ENCODE measurements at regions not wholly inside any gene's neighbourhood (a gene's known extent, or its start where the extent isn't known, plus 50 kb on each side); places are given as distances from the start of the nearest gene placed in this dataset.

- no peaks in the 10 kb centered on the region for H3K4me1 ChIP-seq (replicated peaks; ENCODE audit: insufficient read depth)
- BruUV-seq (replicated peaks), result no TSS peak
- no peaks in the 10 kb centered on the region for H3K9me3 ChIP-seq (ENCODE audit: insufficient read depth, low read depth)
- TF ChIP-seq CTCF (conservative IDR thresholded peaks at IDR 0.05) (no peak), EZH2 (IDR thresholded peaks at IDR 0.05; ENCODE audit: low read depth) (no peak)
- no peak overlapping the region for H3K4me2 ChIP-seq
- POLR2A ChIA-PET (ENCODE audit: unreplicated experiment), result no interaction called here
- H3K36me3 ChIP-seq (ENCODE audit: low read depth), result no peaks in the 10 kb centered on the region
- no peaks in the 10 kb centered on the region for H4K20me1 ChIP-seq (ENCODE audit: insufficient read depth)
- H3K27me3 ChIP-seq (ENCODE audit: insufficient read depth, low read depth), result no peaks in the 10 kb centered on the region
- DNase-seq, result no peak
- H2AFZ ChIP-seq, result no peak overlapping the region
- no peaks in the 10 kb centered on the region for H3K9me2 ChIP-seq (ENCODE audit: insufficient read depth)
- H3K79me2 ChIP-seq (ENCODE audit: low read depth), result no peaks in the 10 kb centered on the region
- no peaks in the 10 kb centered on the region for H3F3A ChIP-seq (ENCODE audit: insufficient read depth, low read depth)
- intact Hi-C loops (cut with micrococcal nuclease; ENCODE audit: unreplicated experiment), result no loop called here
- no peak overlapping the region for H3K4me3 ChIP-seq
- H3K27ac ChIP-seq, result no peak overlapping the region
- CTCF ChIA-PET, result no interaction called here
Measured at GRCh38 chr3:168752339-168752738, 656.6 kb upstream of the GOLIM4 start.

- H3K4me1 ChIP-seq (replicated peaks; ENCODE audit: insufficient read depth), result no peaks in the 10 kb centered on the region
- intact Hi-C loops (cut with micrococcal nuclease; ENCODE audit: unreplicated experiment), result no loop called here
- H4K20me1 ChIP-seq (ENCODE audit: insufficient read depth), result no peaks in the 10 kb centered on the region
- no peaks in the 10 kb centered on the region for H3K36me3 ChIP-seq (ENCODE audit: low read depth)
- H3K9me2 ChIP-seq (ENCODE audit: insufficient read depth), result no peaks in the 10 kb centered on the region
- TF ChIP-seq EZH2 (IDR thresholded peaks at IDR 0.05; ENCODE audit: low read depth) (no peak), CTCF (conservative IDR thresholded peaks at IDR 0.05) (no peak)
- H3K79me2 ChIP-seq (ENCODE audit: low read depth), result no peaks in the 10 kb centered on the region
- BruUV-seq (replicated peaks), result no TSS peak
- no peak overlapping the region for H3K4me3 ChIP-seq
- H3K27ac ChIP-seq, result no peak overlapping the region
- no peaks in the 10 kb centered on the region for H3K27me3 ChIP-seq (ENCODE audit: insufficient read depth, low read depth)
- no peak for DNase-seq
- H3K4me2 ChIP-seq, result no peak overlapping the region
- H3K9me3 ChIP-seq (ENCODE audit: insufficient read depth, low read depth), result no peaks in the 10 kb centered on the region
- POLR2A ChIA-PET (ENCODE audit: unreplicated experiment), result no interaction called here
- H2AFZ ChIP-seq, result no peak overlapping the region
- CTCF ChIA-PET, result no interaction called here
- no peaks in the 10 kb centered on the region for H3F3A ChIP-seq (ENCODE audit: insufficient read depth, low read depth)
Measured at GRCh38 chr3:168747697-168748096, 652.0 kb upstream of the GOLIM4 start.

- Histone ChIP-seq H3K4me1 (replicated peaks; ENCODE audit: insufficient read depth) (no peaks in the 10 kb centered on the region), H3K4me2 (no peak overlapping the region), H3K27me3 (ENCODE audit: insufficient read depth, low read depth) (no peaks in the 10 kb centered on the region), H3K4me3 (no peak overlapping the region), H3F3A (ENCODE audit: insufficient read depth, low read depth) (no peaks in the 10 kb centered on the region), H3K27ac (no peak overlapping the region), H3K9me3 (ENCODE audit: insufficient read depth, low read depth) (0 out of 2 replicates have a peak, but pooled peaks cover under 1% of the 10 kb centered on the region), H3K9me2 (ENCODE audit: insufficient read depth) (no peaks in the 10 kb centered on the region), H4K20me1 (ENCODE audit: insufficient read depth) (no peaks in the 10 kb centered on the region), H2AFZ (peak overlapping the region; percentile 57; the same call in 1 of the 2 replicates), H3K79me2 (ENCODE audit: low read depth) (no peaks in the 10 kb centered on the region), H3K36me3 (ENCODE audit: low read depth) (no peaks in the 10 kb centered on the region)
- intact Hi-C loops (cut with micrococcal nuclease; ENCODE audit: unreplicated experiment), result no loop called here
- POLR2A ChIA-PET (ENCODE audit: unreplicated experiment), result no interaction called here
- CTCF ChIA-PET, result no interaction called here
- no peak for DNase-seq
- BruUV-seq (replicated peaks), result no TSS peak
- TF ChIP-seq EZH2 (IDR thresholded peaks at IDR 0.05; ENCODE audit: low read depth) (no peak), CTCF (conservative IDR thresholded peaks at IDR 0.05) (no peak)
Measured at GRCh38 chr3:168738527-168739325, 643.0 kb upstream of the GOLIM4 start.

Measured in PC-9 (cell line).